Cardiac muscle cell (in vitro differentiated cells and primary cell): ENCODE measurements at regions not wholly inside any gene's neighbourhood (a gene's known extent, or its start where the extent isn't known, plus 50 kb on each side); places are given as distances from the start of the nearest gene placed in this dataset.

Experiments used
- DNase-seq, 2 donors: peaks; one replicate each; pipeline versions ENCODE4 v3.0.0 to v3.0.0-alpha.2; 2010 to 2017; ENCODE audit warnings: low read depth in 1 of 2, low spot score in 1 of 2
- H3K27ac ChIP-seq: fragments of 200-600 bp; sonication (generic); 2 replicates; pipeline ENCODE4 v1.5.1; 2016
- H3K27me3 ChIP-seq: fragments of 200-600 bp; sonication (generic); 2 replicates; pipeline ENCODE4 v1.6.0; 2016; ENCODE audit warnings: control low read depth
- H3K36me3 ChIP-seq: fragments of 200-600 bp; sonication (generic); 2 replicates; pipeline ENCODE4 v1.5.1; 2016; ENCODE audit warnings: control low read depth
- H3K4me1 ChIP-seq: fragments of 200-600 bp; sonication (generic); 2 replicates; pipeline ENCODE4 v1.8.1; 2017; ENCODE audit warnings: low read depth, mild to moderate bottlenecking, mixed run types
- H3K4me3 ChIP-seq: fragments of 200-600 bp; sonication (generic); 2 replicates; pipeline ENCODE4 v1.5.1; 2016; ENCODE audit warnings: mild to moderate bottlenecking
- H3K9me3 ChIP-seq: fragments of 200-600 bp; sonication (generic); 2 replicates; pipeline ENCODE4 v1.5.1; 2017; ENCODE audit warnings: low read depth, mild to moderate bottlenecking, control low read depth
- TF ChIP-seq, protein P1 (sequence below): IDR thresholded peaks from 2 replicates; pipeline ENCODE4 v1.5.1; 2012; ENCODE audit warnings: low read depth, mild to moderate bottlenecking, low read length

DNA sequence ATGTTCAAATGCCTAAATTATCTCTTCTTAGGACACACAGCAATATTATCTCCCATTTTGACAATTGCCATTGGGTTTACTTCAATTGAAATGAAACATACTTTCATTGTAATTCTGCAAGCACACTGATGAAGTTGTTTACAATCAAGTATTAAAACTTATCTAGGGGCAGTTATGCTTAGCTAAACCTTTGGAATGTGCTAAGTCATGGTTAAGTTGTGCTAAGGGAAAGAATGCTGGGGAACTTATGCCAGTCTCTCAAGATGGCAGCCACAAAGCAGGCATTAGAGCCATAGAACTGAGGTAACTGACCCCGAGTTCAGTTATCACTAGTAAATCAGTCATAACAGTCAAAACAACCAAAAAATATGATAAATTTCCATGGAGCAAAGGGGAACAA is 59.1 kb upstream of the NT5E start:
- TF ChIP-seq, protein P1, sequence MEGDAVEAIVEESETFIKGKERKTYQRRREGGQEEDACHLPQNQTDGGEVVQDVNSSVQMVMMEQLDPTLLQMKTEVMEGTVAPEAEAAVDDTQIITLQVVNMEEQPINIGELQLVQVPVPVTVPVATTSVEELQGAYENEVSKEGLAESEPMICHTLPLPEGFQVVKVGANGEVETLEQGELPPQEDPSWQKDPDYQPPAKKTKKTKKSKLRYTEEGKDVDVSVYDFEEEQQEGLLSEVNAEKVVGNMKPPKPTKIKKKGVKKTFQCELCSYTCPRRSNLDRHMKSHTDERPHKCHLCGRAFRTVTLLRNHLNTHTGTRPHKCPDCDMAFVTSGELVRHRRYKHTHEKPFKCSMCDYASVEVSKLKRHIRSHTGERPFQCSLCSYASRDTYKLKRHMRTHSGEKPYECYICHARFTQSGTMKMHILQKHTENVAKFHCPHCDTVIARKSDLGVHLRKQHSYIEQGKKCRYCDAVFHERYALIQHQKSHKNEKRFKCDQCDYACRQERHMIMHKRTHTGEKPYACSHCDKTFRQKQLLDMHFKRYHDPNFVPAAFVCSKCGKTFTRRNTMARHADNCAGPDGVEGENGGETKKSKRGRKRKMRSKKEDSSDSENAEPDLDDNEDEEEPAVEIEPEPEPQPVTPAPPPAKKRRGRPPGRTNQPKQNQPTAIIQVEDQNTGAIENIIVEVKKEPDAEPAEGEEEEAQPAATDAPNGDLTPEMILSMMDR, result no peak
- H3K4me1 ChIP-seq, result no peaks in the 10 kb centered on the region
- H3K9me3 ChIP-seq, result no peaks in the 10 kb centered on the region
- H3K4me3 ChIP-seq, result no peak overlapping the region
- peak in 1 of 2 donors; percentile 56 for DNase-seq
- H3K27ac ChIP-seq, result no peak overlapping the region
- no peaks in the 10 kb centered on the region for H3K27me3 ChIP-seq
- H3K36me3 ChIP-seq, result no peaks in the 10 kb centered on the region

DNA sequence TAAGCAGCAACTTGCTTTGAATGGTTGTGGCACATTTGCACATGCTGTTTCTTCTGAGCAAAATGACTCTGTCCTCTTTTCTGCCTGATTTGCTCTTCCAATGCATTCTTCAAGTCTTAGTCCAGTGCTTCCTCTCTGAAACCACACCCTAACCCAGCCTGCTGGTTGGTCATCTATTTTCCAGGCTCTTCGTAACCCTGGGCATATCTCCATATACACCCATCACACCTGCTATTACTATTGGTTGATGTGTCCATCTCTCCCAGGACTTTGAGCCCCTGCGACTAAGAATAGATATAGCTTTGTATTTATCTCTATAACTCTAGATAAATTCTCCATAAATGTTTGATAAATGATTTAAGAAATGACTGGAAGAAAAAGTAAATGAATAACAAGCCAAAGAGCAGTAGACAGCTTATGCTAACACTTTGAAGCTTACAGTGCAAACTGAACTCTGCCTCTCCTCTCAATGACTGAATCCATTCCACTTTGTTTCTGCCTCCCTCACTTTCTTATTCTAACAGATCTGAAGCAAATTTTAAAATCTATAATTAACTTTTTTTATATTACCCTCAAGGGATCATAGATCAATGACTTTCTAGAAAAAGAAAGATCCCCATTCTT is 59.7 kb upstream of the NT5E start:
- H3K27me3 ChIP-seq, result no peaks in the 10 kb centered on the region
- no peaks in the 10 kb centered on the region for H3K9me3 ChIP-seq
- H3K27ac ChIP-seq, result no peak overlapping the region
- no peak overlapping the region for H3K4me3 ChIP-seq
- H3K4me1 ChIP-seq, result no peaks in the 10 kb centered on the region
- no peak for DNase-seq
- H3K36me3 ChIP-seq, result no peaks in the 10 kb centered on the region
- TF ChIP-seq, protein P1, result no peak

DNA sequence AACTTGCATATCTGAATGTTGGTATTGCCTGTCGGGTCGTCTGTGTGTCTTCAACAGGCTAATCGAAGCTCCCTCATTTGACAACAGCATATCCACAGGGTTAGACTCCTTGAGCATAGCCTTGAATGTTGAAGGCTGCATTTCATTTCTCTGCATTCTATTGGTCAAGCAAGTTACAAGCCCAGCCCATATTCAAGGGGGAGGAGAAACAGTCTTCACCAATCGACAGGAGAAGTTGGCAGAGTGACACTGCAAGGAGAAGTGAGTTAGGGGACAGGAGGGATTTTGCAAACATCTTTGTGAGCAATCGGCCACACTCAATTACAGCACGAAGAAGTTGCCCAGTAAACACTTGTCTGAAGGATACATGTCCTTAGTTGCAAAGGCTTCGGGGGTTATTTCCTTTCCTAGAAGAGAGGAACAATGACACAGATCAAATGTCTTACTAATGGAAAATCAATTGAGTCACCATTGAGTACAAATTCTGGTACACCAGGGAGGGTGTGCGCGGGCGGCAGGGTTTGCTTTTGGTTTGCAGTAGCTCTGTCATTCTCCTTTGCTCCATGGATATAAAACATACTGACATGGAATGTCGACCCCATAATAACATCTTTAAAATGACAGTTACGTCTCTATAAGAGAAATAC is 60.6 kb upstream of the NT5E start:
- DNase-seq, result no peak
- H3K27me3 ChIP-seq, result no peaks in the 10 kb centered on the region
- TF ChIP-seq, protein P1, result no peak
- no peak overlapping the region for H3K27ac ChIP-seq
- no peak overlapping the region for H3K4me3 ChIP-seq
- no peaks in the 10 kb centered on the region for H3K36me3 ChIP-seq
- H3K9me3 ChIP-seq, result no peaks in the 10 kb centered on the region
- no peaks in the 10 kb centered on the region for H3K4me1 ChIP-seq

DNA sequence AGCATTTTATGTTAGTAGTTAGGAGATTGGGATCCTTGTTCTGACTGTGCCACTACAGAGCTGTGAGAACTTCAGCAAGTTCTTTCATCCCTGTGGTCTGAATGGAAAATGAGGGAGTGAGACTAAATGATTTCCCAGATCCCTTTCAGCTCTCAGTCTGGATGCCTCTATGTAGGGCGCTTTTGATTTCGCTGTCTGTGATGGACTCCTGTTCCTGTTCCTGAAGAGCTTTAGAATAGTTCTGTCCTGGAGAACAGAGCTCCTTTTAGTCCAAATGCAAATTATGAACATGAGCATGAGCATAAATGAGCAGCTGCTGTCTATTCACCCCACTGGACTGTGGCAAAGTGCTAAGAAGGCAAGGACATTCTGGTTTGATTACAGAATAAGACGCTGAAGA is 61.4 kb upstream of the NT5E start:
- TF ChIP-seq, protein P1, result no peak
- Histone ChIP-seq H3K4me3 (no peak overlapping the region), H3K4me1 (no peaks in the 10 kb centered on the region), H3K27me3 (no peaks in the 10 kb centered on the region), H3K27ac (no peak overlapping the region), H3K36me3 (no peaks in the 10 kb centered on the region), H3K9me3 (no peaks in the 10 kb centered on the region)
- no peak for DNase-seq

DNA sequence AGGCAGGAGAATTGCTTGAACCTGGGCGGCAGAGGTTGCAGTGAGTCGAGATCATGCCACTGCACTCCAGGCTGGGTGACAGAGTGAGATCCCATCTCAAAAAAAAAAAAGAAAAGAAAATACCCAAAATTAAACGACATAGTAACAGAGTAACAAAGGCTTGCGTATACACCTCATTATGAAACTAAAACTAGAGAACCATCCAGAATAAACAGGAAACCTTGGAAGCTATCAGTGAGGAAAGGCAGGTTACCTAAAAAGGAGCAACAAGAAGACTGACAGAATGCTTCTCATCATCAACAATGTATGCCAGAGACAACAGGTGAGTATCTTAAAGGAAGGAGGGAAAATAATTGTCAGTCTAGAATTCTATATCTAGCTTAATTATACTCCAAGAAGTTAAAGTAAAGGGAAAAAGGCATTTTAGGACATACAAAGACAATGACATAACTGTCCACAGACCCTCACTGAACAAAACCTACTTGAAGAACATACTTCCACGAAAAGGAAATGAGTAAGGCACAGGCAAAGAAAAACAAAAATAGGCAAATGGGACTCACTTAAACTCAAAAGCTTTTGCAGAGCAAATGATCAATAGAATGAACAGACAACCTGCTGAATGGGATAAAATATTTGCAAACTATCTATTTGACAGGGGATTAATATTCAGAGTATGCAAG is 64.1 kb upstream of the NT5E start:
- Histone ChIP-seq H3K4me1 (no peaks in the 10 kb centered on the region), H3K27me3 (no peaks in the 10 kb centered on the region), H3K9me3 (no peaks in the 10 kb centered on the region), H3K4me3 (no peak overlapping the region), H3K27ac (no peak overlapping the region), H3K36me3 (no peaks in the 10 kb centered on the region)
- TF ChIP-seq, protein P1, result no peak
- no peak for DNase-seq
